GM21515 (cell line): ENCODE measurements at regions not wholly inside any gene's neighbourhood (a gene's known extent, or its start where the extent isn't known, plus 50 kb on each side); places are given as distances from the start of the nearest gene placed in this dataset.
"Not testable (repeated sequence)": the region's sequence is repeated elsewhere in the genome, so short reads cannot be mapped to it uniquely, and the experiment has no call there.

Experiments
- ATAC-seq: cut with Tn5 transposase; IDR thresholded peaks from one replicate; pipeline ENCODE4 v1.9.1; 2021; ENCODE audit not compliant: unreplicated experiment

GRCh38 chr17:72464221-72464620 lies 343.4 kb downstream of the SOX9 start:
- not testable (repeated sequence) for ATAC-seq

GRCh38 chr17:72465191-72466024 lies 344.6 kb downstream of the SOX9 start:
- peak; percentile 43 for ATAC-seq

GRCh38 chr17:72466199-72466598 lies 345.4 kb downstream of the SOX9 start:
- ATAC-seq, result peak; percentile 73

- no peak for ATAC-seq
Observed at GRCh38 chr17:72466606-72467005, 345.8 kb downstream of the SOX9 start.

GRCh38 chr17:72467841-72468653 lies 347.2 kb downstream of the SOX9 start:
- no peak for ATAC-seq

- no peak for ATAC-seq
Observed at GRCh38 chr17:72468841-72469240, 348.0 kb downstream of the SOX9 start.

GRCh38 chr17:72470121-72470705 lies 349.4 kb downstream of the SOX9 start:
- ATAC-seq, result no peak

GRCh38 chr17:72470734-72471133 lies 349.9 kb downstream of the SOX9 start:
- ATAC-seq, result no peak

GRCh38 chr17:72471296-72471695 lies 350.5 kb downstream of the SOX9 start:
- ATAC-seq, result no peak

GRCh38 chr17:72472106-72472505 lies 351.3 kb downstream of the SOX9 start:
- no peak for ATAC-seq

- not testable (repeated sequence) for ATAC-seq
Observed at GRCh38 chr17:72472853-72473390, 352.1 kb downstream of the SOX9 start.

- ATAC-seq, result no peak
Observed at GRCh38 chr17:72474243-72474642, 353.4 kb downstream of the SOX9 start.

GRCh38 chr17:72474719-72475477 lies 354.1 kb downstream of the SOX9 start:
- no peak for ATAC-seq

- ATAC-seq, result no peak
Observed at GRCh38 chr17:72476134-72476533, 355.3 kb downstream of the SOX9 start.

GRCh38 chr17:72476575-72476986 lies 355.8 kb downstream of the SOX9 start:
- ATAC-seq, result no peak

- ATAC-seq, result no peak
Observed at GRCh38 chr17:72477491-72477890, 356.7 kb downstream of the SOX9 start.

- ATAC-seq, result no peak
Observed at GRCh38 chr17:72479113-72479512, 358.3 kb downstream of the SOX9 start.

GRCh38 chr17:72481572-72481971 lies 360.8 kb downstream of the SOX9 start:
- no peak for ATAC-seq

GRCh38 chr17:72485596-72485995 lies 364.8 kb downstream of the SOX9 start:
- no peak for ATAC-seq

- ATAC-seq, result no peak
Observed at GRCh38 chr17:72486806-72487205, 366.0 kb downstream of the SOX9 start.
